NCI-H524 treated with DMSO at 0.1 percent for 48 hours (cell line): ENCODE measurements at regions not wholly inside any gene's neighbourhood (a gene's known extent, or its start where the extent isn't known, plus 50 kb on each side); places are given as distances from the start of the nearest gene placed in this dataset.

Experiments used
- DNase-seq: peaks from one replicate; lab custom pipeline; 2025; lab: John Stamatoyannopoulos, UW

DNA sequence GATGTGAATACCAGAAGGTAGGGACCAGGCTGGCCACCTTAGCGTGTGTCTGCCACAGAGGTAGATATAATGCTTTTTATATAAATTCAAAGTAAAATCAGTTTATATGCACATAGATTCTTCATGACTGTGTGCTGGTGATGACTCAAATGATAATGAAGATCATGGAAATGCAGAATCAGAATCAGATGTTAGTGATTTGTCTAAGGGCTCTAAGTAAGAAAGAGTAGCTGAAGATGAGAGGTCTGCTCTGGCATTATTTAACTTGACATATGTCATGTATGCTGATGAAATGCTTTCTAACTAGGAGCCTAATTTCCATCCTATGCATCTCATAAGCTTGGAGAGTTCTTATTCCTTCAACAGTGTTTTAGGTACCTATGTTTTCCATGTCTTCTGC, 50.3 kb upstream of the DPH6 start:
- no peak for DNase-seq

DNA sequence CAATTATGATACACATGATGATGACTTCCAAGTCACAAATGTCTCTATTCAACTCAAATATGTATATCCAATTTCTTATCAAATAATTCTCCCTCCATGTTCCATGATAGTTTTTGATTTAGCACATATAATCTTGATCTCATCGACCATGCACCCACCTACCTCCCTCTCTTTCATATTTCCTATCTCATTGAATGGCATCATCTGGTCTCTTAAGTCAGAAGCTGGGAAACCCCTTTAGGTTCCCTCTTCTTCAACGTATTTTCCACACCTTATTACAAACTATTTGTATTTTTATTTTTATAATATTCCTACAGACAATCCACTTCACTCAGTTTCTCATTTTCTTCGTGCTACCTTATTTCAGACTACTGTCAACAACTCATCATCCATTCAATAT, 56.9 kb upstream of the DPH6 start:
- no peak for DNase-seq

DNA sequence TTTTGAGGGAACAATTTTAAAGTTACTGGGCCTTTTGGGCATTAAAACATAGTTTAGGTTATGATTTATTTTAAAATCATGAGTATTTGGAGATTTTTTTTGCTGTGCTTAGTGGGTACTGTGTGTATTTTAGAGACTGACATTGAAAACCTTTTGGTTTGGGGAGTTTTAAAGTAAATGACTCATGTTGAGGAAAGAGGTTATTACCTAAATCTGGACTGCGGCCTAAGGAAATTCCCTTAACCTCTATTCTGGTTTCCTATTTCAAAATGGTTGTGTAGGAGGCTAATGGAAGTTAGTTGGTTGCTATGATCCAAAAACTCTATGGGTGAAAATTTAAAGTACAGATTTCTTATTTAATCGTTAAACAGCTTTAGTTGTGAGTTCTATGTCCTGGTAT, 57.3 kb upstream of the DPH6 start:
- no peak for DNase-seq

DNA sequence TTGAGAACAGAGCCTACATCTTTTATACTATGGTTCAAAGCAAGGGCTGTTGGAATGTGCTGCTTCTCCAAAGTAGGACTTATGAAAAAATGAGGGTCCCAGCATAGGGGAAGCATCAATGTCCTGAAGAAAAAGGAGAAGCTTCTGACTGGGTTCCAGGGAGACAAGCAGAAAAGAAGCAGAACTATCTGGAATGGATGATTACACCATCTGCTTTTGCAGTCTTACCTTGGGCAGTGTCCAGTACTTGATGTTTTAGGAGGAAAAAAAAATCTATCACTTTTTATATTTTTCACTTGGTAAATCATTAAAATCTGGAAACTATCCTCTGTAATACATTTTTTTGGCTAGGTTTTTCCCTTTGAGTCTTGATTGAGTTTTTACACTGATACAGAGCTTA, 57.9 kb upstream of the DPH6 start:
- DNase-seq = no peak

DNA sequence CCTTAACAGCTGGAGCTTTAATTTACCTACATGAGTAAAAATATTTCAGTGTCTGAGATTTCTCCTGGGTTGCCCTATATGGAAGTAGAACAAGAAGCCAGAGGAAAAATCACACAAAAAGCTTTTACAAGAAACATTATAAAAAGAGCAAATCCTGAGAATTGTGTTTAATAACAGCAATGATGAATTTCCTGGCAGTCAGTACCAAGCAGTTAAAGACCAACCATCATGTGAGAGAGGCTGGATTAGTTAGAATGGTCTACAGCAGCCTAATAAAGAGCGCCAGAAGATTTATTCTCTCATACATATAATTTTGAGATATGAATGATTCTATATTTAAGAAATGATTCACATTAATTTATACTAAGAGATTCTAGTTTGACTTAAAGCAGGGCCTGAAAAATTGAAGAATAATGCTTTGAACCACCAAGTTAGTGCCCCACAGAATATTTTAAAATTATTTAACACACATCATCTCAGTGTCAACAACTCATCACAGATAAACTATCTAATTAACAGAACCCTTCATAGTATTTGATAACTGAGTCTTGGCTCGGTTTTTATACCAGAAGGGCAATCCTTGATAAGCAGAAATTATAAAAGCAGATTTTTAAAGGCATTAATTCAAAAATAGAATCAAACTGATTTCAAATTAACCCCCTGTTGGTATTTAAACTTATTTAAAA, 59.9 kb upstream of the DPH6 start:
- DNase-seq = no peak

DNA sequence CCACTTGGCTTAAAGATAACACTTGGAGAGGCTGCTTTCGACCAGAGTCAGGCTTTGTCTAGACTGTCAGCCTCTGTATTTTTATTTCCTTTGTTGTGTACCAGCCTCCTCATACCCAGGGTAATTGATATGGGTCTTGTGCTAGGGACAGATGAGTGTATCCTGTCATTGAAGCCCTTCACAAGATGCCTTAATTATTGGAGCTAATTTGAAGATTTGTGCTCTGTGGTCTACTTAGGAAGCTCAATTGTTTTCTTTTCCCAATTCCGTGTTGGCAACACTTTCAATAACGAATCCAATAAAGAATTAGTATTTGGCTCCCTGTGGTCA, 60.5 kb upstream of the DPH6 start:
- no peak for DNase-seq

DNA sequence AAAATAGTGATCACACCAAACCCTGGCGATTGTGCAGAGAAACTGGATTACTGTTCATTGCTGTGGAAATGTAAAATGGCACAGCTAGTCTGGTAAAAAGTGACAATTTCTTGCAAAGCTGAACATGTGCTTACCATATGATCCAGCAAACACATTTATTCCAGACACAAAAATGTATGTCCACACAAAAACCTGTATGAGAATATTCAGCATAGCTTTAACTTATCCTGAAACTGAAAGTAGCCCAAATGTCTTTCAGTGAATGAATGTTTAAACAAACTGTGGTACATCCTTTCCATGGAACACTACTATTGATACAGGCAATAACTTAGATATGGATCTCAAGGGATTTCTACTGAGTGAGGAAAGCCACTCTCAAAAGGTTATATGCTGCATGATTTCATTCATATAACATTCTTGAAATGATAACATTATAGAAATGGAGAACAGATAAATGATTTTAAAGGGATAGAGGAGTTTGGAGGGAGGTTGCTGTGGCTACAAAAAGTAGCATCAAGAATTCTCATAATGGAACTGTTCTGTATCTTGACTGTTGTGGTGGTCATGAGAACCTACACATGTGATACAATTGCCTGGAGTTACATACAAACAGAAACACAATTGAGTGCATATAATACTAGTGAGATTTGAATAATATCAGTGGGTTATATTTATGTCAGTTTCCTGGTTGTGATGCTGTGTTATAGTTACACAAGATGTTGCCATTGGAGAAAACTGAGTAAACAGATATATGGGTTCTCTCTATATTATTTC, 70.7 kb upstream of the DPH6 start:
- DNase-seq = no peak

DNA sequence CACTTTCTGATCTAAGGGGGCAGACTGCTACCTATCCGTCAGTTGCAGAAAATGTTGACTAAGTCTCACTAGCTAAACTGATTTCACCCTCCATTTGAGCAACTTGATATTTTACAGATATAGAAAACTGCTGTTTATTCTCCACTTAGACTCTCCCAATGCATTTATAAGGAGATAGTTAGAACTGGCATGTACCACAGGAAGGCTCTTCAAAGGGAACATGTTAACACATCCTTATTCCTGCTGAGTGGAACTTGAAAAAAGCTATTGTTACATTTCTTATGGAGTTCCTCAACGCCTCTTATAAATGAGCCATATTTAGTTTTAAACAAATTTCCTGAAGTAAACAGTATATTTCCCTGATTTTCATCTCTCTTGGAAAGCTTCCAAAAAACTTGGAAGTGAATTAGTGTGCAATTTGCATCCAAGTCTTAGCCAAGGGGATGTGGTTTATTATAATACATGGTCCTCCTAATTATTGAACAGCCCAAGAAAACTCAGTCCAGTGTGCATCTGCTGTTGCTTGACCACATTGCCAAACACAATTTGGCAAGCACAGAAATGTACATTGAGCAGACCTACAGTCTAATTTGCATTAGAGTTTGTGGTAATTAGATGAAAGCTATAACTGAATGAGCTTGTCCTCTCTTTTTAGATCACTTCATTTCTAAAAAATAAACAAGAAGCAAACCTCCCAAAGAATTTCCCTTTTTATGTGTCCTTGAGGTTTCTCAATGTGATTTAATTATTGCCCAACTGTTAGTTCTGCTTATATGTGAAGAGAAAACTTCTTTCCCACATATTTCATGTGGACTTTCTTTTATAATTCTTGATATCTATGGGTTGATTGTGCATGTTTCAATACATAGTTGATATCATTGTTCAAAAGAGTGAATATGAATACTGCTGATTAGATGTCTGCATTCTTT, 72.6 kb upstream of the DPH6 start:
- no peak for DNase-seq

DNA sequence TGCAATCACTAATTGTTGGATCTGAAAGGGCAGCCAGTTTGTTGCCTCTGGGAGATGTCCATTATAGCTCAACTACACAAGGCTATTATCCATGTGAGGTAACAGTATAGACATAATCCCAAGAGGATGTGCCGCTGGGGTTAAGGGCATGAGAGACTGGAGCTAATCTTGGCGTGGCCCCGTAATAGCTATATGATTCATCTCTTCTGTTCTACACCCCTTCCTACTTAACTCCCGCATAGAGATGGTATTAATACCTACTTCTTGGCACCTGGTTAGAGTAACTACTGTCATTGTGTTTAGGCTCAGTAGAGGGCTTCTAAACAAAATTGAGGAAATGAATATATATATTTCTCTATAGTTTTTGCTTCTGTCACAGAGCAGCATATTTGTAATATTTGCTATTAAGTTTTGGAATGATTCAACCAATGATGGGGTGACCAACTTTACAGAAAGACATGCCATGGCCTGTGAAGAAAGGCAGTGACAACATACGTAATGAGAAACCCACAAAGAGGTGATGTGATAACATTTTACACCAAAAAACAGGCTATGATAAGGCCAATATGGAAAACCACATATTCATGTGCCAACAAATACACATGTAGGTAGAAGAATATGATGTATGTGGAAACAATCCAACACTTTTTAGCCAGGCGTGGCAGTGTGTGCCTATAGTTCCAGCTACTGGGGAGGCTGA, 76.8 kb upstream of the DPH6 start:
- DNase-seq = no peak

DNA sequence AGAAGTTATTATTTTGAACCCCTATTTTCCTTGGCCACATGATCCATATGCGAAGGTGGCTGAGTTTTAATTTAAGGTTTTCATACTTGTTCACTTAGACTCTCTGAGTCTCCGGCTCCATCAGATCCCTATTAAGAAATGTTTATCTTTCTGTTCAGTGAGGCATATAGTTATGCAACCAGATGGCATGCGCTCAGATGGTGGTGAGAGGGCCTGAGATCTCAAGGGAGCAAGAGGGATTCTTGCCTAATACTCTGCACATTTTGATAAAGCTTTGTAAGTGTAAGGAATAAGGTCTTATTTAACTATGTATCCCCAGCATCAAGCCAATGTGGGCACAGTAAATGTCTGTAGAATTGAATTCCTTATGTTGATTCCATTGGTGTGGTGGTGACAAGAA, 78.9 kb upstream of the DPH6 start:
- DNase-seq = peak; percentile 12

DNA sequence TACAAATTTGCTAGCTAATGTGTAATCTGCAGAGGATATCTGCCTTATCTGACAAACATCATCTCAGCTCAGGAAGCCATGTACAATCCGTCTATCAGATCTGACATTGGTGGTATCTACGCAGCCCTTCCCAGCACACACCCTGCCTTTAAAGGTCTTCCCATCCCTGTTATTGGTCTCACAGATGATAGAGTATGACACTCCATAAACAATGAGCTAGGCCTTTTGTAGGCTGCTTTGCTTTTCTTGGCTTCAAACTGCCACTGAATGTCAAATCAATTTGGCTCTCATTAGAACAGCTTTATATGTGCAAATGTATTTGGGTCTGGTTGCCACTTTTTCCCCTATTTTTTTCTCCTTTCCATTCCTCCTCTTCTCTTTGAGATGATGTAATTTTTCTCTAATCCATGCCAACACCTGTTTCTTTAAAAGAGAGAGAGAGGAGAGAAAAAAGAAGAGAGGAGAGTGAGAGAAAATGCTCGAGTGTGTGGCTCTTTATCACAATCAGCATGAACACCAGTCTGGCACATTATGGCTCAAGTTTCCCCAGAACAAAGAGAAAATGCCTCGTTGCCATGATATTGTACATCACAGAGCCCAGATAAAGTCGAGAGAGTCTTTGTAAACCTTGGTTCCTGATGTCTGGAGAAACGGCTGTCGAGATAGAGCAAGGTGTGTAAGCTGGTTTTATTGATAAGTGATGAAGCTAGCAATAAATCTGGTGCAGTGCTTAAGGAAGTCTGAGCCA, 80.8 kb upstream of the DPH6 start:
- DNase-seq = no peak

DNA sequence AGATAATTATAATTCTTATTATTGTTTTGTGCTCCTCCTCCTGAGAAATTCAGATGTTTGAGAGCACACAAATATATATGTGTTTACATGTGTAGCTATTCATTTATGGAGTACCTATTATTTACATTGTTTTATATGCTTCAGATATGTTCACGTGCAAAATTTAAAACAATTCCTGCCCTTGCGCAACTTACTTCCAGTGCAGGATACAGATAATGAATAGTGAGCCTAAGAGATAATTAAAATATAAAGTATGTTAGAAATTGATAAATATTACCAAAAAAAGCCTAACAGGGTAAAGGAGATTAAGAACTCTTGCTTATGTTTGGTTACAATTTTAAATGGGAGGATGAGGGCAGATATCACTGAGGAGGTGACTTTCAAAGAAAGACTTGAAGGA, 81.7 kb upstream of the DPH6 start:
- DNase-seq = no peak

DNA sequence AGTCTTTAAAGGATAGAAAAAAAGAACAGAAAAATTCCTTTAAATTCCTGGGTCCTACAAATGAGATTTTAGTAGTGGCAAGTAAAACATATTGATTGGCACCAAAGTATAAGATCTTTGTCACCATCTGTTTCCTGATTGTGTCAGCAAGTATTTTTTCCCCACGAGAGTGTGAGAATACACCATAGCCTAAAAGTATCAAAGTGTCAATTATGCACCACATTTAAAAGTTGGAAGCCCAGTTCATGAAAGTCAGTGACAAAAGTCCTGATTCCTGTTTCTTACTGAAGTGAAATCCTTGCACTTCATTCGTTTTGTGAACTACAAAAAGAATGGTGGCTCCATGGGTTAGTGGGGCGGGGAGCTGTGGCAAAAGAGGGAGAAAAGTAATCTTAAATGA, 83.8 kb upstream of the DPH6 start:
- DNase-seq = no peak

DNA sequence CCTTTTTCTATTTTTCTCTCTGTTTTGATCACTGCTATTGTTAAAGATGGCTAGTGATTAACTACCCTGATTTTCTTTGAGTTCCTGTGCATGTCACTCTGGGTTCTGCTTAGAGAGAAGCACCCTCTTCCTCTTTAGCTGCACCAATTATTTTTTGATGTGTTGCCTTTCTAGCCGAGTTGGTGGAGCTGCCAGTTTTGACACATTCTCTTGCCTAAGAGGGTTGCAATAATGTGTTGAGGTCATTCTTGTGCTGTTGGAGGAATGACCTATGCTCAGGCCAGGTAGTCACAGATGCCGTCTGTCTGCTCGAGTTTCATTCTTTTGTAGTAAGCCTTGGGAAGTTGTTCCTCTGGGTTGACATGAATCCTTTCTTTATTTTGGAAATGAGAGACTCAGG, 84.6 kb upstream of the DPH6 start:
- no peak for DNase-seq

DNA sequence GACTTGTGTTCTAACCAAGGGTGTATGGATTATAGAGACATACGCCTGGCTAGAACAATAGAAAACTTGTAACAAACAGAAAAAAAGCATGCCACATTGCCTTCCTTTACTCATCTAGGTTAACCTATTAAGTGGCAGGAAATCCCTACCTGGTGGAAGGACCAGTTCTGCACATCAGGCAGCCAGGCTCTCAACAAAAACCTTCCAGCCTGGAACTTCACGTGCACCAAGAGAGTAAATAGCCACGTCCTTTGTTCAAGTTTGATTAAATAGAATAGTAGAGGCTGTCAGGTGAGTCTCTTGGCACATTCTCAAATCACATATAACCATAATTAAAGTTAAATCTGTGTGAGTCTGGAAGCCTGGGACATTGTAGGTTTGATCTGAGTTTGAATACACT, 85.0 kb upstream of the DPH6 start:
- no peak for DNase-seq

DNA sequence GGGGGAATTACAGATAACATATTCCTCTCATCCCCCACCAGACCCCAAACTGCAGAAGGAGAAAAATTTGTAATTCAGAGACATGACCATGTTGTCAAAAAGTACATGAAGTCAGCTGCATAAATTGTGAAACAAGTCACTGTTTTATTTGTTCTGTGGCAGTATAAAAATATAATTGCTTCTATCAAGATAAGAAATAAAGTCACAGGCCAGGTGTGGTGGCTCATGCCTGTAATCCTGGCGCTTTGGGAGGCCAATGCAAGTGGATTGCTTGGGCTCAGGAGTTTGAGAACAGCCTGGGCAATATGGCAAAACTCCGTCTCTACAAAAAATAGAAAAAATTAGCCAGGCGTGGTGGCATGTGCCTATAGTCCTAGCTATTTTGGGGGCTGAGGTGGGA, 87.7 kb upstream of the DPH6 start:
- no peak for DNase-seq

DNA sequence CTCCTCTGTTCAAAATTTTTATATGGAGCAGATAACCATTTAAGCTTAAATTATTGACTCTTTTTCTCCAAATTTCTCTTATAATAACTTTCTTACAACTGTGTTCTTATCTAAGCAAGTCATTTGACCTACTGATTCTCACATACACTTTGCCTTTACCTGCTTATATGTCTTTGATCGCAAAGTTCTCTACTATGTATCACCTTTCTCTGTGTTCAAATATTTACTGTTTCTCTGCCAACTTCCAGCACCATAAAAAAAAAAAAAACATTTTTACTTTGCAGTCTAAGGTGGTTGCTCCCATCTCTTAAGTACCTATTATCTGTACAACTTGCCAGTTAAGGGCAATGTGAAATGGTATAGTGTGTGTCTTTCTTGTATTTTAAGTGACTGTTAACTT, 100.8 kb upstream of the DPH6 start:
- no peak for DNase-seq

DNA sequence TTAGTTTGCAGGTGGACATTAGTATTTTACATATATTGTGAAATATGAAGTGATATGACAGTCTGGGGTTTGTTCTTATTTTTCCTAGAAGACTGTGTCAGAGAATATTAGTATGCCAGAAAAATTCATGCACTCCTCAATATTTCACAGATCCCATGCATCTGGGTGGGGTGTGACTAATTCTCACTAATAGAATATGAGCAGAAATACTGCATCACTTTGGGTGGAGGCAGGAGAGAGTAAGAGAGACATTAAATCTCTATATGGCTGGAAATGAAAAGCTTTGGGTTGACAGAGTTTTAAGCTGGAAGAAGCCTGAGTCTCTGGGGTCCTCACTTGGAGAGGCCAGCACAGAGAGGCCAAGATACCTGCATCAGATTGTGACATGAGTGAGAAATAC, 101.3 kb upstream of the DPH6 start:
- no peak for DNase-seq

DNA sequence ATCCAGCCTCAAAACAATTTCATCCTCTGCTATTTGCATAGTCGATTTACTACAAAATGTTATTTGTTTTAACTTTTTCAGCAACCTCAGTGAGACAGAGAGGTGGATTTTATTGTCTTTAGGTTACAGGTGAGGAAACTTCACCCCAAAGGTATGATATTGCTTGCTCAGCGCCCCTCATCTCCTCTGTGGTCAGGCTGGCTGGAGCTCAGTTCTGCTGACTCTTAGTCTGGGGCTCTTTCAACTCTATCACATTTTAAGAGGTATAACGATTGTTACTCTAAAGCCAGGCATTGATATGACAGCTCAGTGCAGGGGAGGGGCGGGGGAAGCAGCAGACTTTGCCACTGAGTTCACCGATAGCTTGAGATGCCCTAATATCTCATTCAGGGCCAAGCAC, 103.0 kb upstream of the DPH6 start:
- DNase-seq = no peak

DNA sequence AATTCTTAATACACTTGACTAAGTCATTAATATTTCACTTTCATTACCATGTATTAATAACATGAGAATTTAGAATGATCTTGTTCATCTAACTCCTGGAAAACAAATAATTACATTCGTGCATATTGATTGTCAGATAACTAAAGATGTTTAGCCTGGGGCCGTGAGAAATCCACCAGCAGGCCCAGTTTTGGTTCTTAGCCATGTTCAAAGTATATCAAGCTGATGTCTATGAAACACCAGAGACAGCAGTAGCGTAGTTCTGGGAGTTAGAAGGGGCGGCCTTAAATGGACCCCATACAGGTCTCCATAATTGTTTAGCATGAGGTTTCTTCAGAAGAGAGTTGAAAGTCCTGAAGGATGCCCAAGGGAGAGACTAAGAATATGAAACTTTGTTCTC, 103.6 kb upstream of the DPH6 start:
- no peak for DNase-seq

DNA sequence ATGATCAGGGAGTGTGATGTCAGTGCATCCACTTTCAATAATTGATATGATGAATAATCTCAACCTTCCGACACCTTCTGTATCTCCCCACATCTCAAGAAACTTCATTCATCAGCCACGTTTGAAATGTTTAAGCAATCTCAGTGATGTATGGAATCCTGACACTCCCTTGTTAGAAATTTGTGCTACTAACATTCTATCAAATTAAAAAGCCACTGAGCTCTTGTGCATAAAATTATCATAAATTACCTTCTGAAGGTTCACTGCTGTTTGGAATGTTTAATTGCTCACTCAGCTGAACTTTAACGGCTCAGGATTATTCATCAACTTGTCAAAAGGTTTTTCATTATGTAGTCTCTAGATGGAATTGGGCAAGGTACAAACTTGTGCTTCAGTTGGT, 108.4 kb upstream of the DPH6 start:
- DNase-seq = no peak
